ENCODE measurements at regions not wholly inside any gene's neighbourhood (a gene's known extent, or its start where the extent isn't known, plus 50 kb on each side); places are given as distances from the start of the nearest gene placed in this dataset.
"Not testable (repeated sequence)": the region's sequence is repeated elsewhere in the genome, so short reads cannot be mapped to it uniquely, and the experiment has no call there.

DNA sequence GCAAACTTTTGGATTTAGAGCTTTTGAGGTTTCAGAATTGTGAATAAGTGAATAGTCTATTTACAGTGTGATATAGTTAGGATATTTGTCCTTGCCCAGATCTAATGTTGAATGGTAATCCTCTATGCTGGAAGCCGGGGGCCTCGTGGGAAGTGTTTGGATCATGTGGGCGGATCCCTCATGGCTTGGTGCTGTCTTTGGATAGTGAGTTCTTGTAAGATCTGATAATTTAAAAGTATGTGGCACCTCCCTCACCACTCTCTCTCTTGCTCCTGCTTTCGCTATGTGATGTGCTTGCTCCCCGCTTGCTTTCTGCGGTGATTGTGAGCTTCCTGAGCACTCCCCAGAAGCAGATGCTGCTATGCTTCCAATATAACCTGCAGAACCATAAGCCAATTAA, 128.0 kb upstream of the KCNJ3 start:
- intact Hi-C loops (cut with DNase I) = no loop called here
- TF ChIP-seq POLR2AphosphoS5 (IDR thresholded peaks at IDR 0.05) (no peak), POLR2A (IDR thresholded peaks at IDR 0.05) (no peak)
- TF ChIP-seq, protein P1, sequence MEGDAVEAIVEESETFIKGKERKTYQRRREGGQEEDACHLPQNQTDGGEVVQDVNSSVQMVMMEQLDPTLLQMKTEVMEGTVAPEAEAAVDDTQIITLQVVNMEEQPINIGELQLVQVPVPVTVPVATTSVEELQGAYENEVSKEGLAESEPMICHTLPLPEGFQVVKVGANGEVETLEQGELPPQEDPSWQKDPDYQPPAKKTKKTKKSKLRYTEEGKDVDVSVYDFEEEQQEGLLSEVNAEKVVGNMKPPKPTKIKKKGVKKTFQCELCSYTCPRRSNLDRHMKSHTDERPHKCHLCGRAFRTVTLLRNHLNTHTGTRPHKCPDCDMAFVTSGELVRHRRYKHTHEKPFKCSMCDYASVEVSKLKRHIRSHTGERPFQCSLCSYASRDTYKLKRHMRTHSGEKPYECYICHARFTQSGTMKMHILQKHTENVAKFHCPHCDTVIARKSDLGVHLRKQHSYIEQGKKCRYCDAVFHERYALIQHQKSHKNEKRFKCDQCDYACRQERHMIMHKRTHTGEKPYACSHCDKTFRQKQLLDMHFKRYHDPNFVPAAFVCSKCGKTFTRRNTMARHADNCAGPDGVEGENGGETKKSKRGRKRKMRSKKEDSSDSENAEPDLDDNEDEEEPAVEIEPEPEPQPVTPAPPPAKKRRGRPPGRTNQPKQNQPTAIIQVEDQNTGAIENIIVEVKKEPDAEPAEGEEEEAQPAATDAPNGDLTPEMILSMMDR (IDR thresholded peaks at IDR 0.05) = no peak
- no peaks in the 10 kb centered on the region for H3K36me3 ChIP-seq
- H3K4me3 ChIP-seq = no peak overlapping the region
- no peaks in the 10 kb centered on the region for H3K27me3 ChIP-seq (replicated peaks; ENCODE audit: insufficient read depth)
- WGBS = 90% methylated on average over 6 of the region's 6 CpGs
- DNase-seq (ENCODE audit: low spot score) = no peak
- H3K27ac ChIP-seq = no peak overlapping the region
- no peaks in the 10 kb centered on the region for H3K9me3 ChIP-seq
- no peaks in the 10 kb centered on the region for H3K4me1 ChIP-seq (replicated peaks)

- intact Hi-C loops (cut with DNase I); H3K27me3 ChIP-seq (replicated peaks; ENCODE audit: insufficient read depth); H3K4me1 ChIP-seq (replicated peaks); H3K27ac ChIP-seq; DNase-seq (ENCODE audit: low spot score); H3K4me3 ChIP-seq; H3K36me3 ChIP-seq; H3K9me3 ChIP-seq: not testable (repeated sequence)
- WGBS = 92% methylated on average over 13 of the region's 13 CpGs
These were observed 121.8 kb upstream of the KCNJ3 start for GRCh38 chr2:154576699-154577098.

DNA sequence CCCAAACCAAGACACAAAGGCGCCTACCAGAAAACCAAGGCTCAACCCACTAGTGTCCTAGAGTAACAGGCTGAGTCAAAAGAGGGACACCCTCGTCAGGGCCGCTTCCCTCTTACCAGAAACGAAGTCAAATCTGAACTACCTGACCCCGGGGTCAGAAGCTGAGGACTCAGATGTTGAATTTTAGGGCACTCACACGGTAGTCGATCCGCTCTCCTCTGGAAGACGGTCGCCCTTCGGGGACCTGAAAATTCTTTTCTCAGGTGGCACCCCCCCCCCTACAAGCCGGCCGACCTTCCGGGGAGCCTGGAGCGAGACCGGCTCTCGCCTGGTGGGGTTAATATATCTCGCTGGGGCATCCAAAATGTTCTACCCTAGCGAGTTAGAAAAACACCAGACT, 121.1 kb upstream of the KCNJ3 start:
- Histone ChIP-seq H3K4me3 (no peak overlapping the region), H3K36me3 (no peaks in the 10 kb centered on the region), H3K27ac (no peak overlapping the region), H3K27me3 (replicated peaks; ENCODE audit: insufficient read depth) (no peaks in the 10 kb centered on the region), H3K9me3 (no peaks in the 10 kb centered on the region), H3K4me1 (replicated peaks) (no peaks in the 10 kb centered on the region)
- intact Hi-C loops (cut with DNase I) = no loop called here
- WGBS = 93% methylated on average over 19 of the region's 19 CpGs
- no peak for DNase-seq (ENCODE audit: low spot score)
- TF ChIP-seq POLR2AphosphoS5 (IDR thresholded peaks at IDR 0.05) = no peak
- TF ChIP-seq, protein P1 (IDR thresholded peaks at IDR 0.05) = no peak
- TF ChIP-seq POLR2A (IDR thresholded peaks at IDR 0.05) = no peak

DNA sequence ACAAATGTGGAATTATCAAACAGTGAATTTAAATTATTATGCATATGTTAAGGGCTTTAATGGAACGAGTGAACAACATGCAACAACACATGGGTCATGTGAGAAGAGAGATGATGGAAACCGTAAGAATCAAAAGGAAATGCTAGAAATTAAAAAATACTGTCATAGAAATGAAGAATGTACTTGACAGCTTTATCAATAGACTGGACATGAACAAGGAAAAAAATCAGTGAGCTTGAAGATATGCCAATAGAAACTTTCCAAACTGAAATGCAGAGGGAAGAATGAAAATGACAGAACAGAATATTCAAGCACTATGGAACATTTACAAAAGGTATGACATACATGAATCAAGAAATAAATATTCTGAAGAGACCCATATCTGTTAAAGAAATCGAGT, 117.7 kb upstream of the KCNJ3 start:
- Histone ChIP-seq H3K27ac (no peak overlapping the region), H3K27me3 (replicated peaks; ENCODE audit: insufficient read depth) (no peaks in the 10 kb centered on the region), H3K36me3 (no peaks in the 10 kb centered on the region), H3K4me1 (replicated peaks) (no peaks in the 10 kb centered on the region), H3K9me3 (no peaks in the 10 kb centered on the region), H3K4me3 (no peak overlapping the region)
- TF ChIP-seq, protein P1 (IDR thresholded peaks at IDR 0.05) = no peak
- TF ChIP-seq POLR2AphosphoS5 (IDR thresholded peaks at IDR 0.05) = no peak
- no peak for TF ChIP-seq POLR2A (IDR thresholded peaks at IDR 0.05)
- WGBS = 87% methylated on average over 3 of the region's 3 CpGs
- DNase-seq (ENCODE audit: low spot score) = no peak
- intact Hi-C loops (cut with DNase I) = no loop called here

DNA sequence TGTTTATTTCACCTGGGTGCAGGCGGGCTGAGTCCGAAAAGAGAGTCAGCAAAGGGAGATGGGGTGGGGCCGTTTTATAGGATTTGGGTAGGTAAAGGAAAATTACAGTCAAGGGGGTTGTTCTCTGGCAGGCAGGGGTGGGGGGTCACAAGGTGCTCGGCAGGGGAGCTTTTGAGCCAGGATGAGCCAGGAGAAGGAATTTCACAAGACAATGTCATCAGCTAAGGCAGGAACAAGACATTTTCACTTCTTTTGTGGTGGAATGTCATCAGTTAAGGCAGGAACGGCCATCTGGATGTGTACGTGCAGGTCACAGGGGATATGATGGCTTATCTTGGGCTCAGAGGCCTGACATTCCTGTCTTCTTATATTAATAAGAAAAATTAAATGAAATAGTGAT, 115.8 kb upstream of the KCNJ3 start:
- DNase-seq (ENCODE audit: low spot score); H3K4me3 ChIP-seq; H3K27me3 ChIP-seq (replicated peaks; ENCODE audit: insufficient read depth); H3K27ac ChIP-seq; H3K9me3 ChIP-seq; intact Hi-C loops (cut with DNase I); H3K36me3 ChIP-seq; H3K4me1 ChIP-seq (replicated peaks): not testable (repeated sequence)
- WGBS = 69% methylated on average over 6 of the region's 6 CpGs

DNA sequence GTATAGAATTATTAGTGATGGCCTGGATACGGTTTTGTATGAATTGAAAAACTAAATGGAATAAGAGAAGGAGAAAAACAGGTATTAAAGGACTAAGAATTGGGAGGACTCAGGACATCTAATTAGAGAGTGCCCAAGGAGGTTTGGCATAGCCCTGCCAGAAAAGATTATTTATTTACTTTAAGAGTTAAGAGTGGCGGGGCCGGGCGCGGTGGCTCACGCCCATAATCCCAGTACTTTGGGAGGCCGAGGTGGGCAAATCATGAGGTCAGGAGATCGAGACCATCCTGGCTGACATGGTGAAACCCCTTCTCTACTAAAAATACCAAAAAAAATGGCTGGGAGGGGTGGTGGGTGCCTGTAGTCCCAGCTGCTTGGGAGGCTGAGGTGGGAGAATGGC, 115.2 kb upstream of the KCNJ3 start:
- H3K36me3 ChIP-seq; DNase-seq (ENCODE audit: low spot score); intact Hi-C loops (cut with DNase I); H3K27me3 ChIP-seq (replicated peaks; ENCODE audit: insufficient read depth); H3K4me3 ChIP-seq; H3K9me3 ChIP-seq; H3K4me1 ChIP-seq (replicated peaks); H3K27ac ChIP-seq: not testable (repeated sequence)
- WGBS = 89% methylated on average over 8 of the region's 8 CpGs

GRCh38 chr2:154587739-154588138, 110.8 kb upstream of the KCNJ3 start:
- no peak overlapping the region for H3K4me3 ChIP-seq
- WGBS = 65% methylated on average over 1 of the region's 1 CpG
- H3K27me3 ChIP-seq (replicated peaks; ENCODE audit: insufficient read depth) = no peaks in the 10 kb centered on the region
- no peak overlapping the region for H3K27ac ChIP-seq
- no peaks in the 10 kb centered on the region for H3K4me1 ChIP-seq (replicated peaks)
- TF ChIP-seq POLR2AphosphoS5 (IDR thresholded peaks at IDR 0.05) (no peak), POLR2A (IDR thresholded peaks at IDR 0.05) (no peak)
- TF ChIP-seq, protein P1 (IDR thresholded peaks at IDR 0.05) = no peak
- intact Hi-C loops (cut with DNase I) = no loop called here
- no peaks in the 10 kb centered on the region for H3K9me3 ChIP-seq
- no peaks in the 10 kb centered on the region for H3K36me3 ChIP-seq
- DNase-seq (ENCODE audit: low spot score) = no peak
